ENCODE measurements at regions not wholly inside any gene's neighbourhood (a gene's known extent, or its start where the extent isn't known, plus 50 kb on each side); places are given as distances from the start of the nearest gene placed in this dataset.

GRCh38 chr15:87576486-87577176 is 679.9 kb downstream of the NTRK3 start:
- no peaks in the 10 kb centered on the region for H4K20me1 ChIP-seq (replicated peaks; ENCODE audit: insufficient read depth)
- no peak overlapping the region for H3K4me2 ChIP-seq
- Mint-ChIP-seq H3K27ac (no peak overlapping the region), H3K9me3 (no peaks in the 10 kb centered on the region), H3K4me1 (no peaks in the 10 kb centered on the region), H3K4me3 (no peak overlapping the region), H3K27me3 (ENCODE audit: insufficient read depth, low read depth, poor library complexity) (no peaks in the 10 kb centered on the region), H3K36me3 (ENCODE audit: low read depth) (no peaks in the 10 kb centered on the region)
- H3K9me2 ChIP-seq (ENCODE audit: insufficient read depth): no peaks in the 10 kb centered on the region
- H3K4me1 ChIP-seq (ENCODE audit: insufficient read depth): no peaks in the 10 kb centered on the region
- no peaks in the 10 kb centered on the region for H3K79me2 ChIP-seq (replicated peaks; ENCODE audit: insufficient read depth)
- H3K27ac ChIP-seq (ENCODE audit: low read depth): no peak overlapping the region
- H3K4me3 ChIP-seq: no peak overlapping the region
- H3K27me3 ChIP-seq (ENCODE audit: insufficient read depth): no peaks in the 10 kb centered on the region
- H2AFZ ChIP-seq: no peak overlapping the region
- no peaks in the 10 kb centered on the region for H3F3A ChIP-seq (replicated peaks; ENCODE audit: low read depth)
- no peaks in the 10 kb centered on the region for H3K36me3 ChIP-seq (ENCODE audit: insufficient read depth)
- TF ChIP-seq CTCF (conservative IDR thresholded peaks at IDR 0.05; ENCODE audit: low read depth in 2 of 2) (no peak), POLR2AphosphoS5 (IDR thresholded peaks at IDR 0.05; ENCODE audit: low read depth) (0 out of 2 replicates have a peak, but pooled peaks have one; percentile 25), STAT1 (IDR thresholded peaks at IDR 0.05; ENCODE audit: unreplicated experiment) (no peak), EZH2 (IDR thresholded peaks at IDR 0.05; ENCODE audit: low read depth, unreplicated experiment) (no peak)
- DNase-seq (ENCODE audit: low spot score) (no peak), ATAC-seq (no peak; the same call in 2 of the 3 replicates)

GRCh38 chr15:87575896-87576473 is 680.6 kb downstream of the NTRK3 start:
- no peaks in the 10 kb centered on the region for H3K36me3 Mint-ChIP-seq (ENCODE audit: low read depth)
- no peaks in the 10 kb centered on the region for H3K79me2 ChIP-seq (replicated peaks; ENCODE audit: insufficient read depth)
- no peaks in the 10 kb centered on the region for H3K4me1 Mint-ChIP-seq
- no peak overlapping the region for H2AFZ ChIP-seq
- H3K9me2 ChIP-seq (ENCODE audit: insufficient read depth): no peaks in the 10 kb centered on the region
- H3K4me1 ChIP-seq (ENCODE audit: insufficient read depth): no peaks in the 10 kb centered on the region
- ATAC-seq (no peak), DNase-seq (ENCODE audit: low spot score) (no peak)
- H3K4me3 ChIP-seq: no peak overlapping the region
- H3K4me3 Mint-ChIP-seq: no peak overlapping the region
- H3K9me3 Mint-ChIP-seq: no peaks in the 10 kb centered on the region
- H4K20me1 ChIP-seq (replicated peaks; ENCODE audit: insufficient read depth): no peaks in the 10 kb centered on the region
- H3K27ac ChIP-seq (ENCODE audit: low read depth): no peak overlapping the region
- H3K36me3 ChIP-seq (ENCODE audit: insufficient read depth): no peaks in the 10 kb centered on the region
- no peaks in the 10 kb centered on the region for H3F3A ChIP-seq (replicated peaks; ENCODE audit: low read depth)
- no peaks in the 10 kb centered on the region for H3K27me3 ChIP-seq (ENCODE audit: insufficient read depth)
- no peak overlapping the region for H3K27ac Mint-ChIP-seq
- TF ChIP-seq JUNB (IDR thresholded peaks at IDR 0.05; ENCODE audit: unreplicated experiment): no peak
- no peak for TF ChIP-seq CTCF (conservative IDR thresholded peaks at IDR 0.05; ENCODE audit: low read depth in 2 of 2)
- TF ChIP-seq ZNF462 (CRISPR knock-in tag; IDR thresholded peaks at IDR 0.05): no peak
- no peak for TF ChIP-seq POLR2AphosphoS5 (IDR thresholded peaks at IDR 0.05; ENCODE audit: low read depth)
- no peak for TF ChIP-seq CREB1 (CRISPR knock-in tag; IDR thresholded peaks at IDR 0.05; ENCODE audit: low read depth)
- no peak for TF ChIP-seq ZNF114 (CRISPR knock-in tag; IDR thresholded peaks at IDR 0.05)
- no peak for TF ChIP-seq EZH2phosphoT487 (IDR thresholded peaks at IDR 0.05; ENCODE audit: unreplicated experiment)
- H3K4me2 ChIP-seq: no peak overlapping the region
- no peaks in the 10 kb centered on the region for H3K27me3 Mint-ChIP-seq (ENCODE audit: insufficient read depth, low read depth, poor library complexity)
